ENCODE measurements at regions not wholly inside any gene's neighbourhood (a gene's known extent, or its start where the extent isn't known, plus 50 kb on each side); places are given as distances from the start of the nearest gene placed in this dataset.
"Not testable (repeated sequence)": the region's sequence is repeated elsewhere in the genome, so short reads cannot be mapped to it uniquely, and the experiment has no call there.

GRCh38 chr2:11877764-11878163 is 131.3 kb downstream of the LPIN1 start:
- DNase-seq, result no peak

GRCh38 chr2:11885253-11885652 is 138.8 kb downstream of the LPIN1 start:
- DNase-seq, result not testable (repeated sequence)

GRCh38 chr2:11886899-11887298 is 140.5 kb downstream of the LPIN1 start:
- DNase-seq, result not testable (repeated sequence)

GRCh38 chr2:11889101-11889850 is 142.8 kb downstream of the LPIN1 start:
- no peak for DNase-seq

GRCh38 chr2:11889854-11890253 is 143.4 kb downstream of the LPIN1 start:
- no peak for DNase-seq

GRCh38 chr2:11891028-11891427 is 144.6 kb downstream of the LPIN1 start:
- no peak for DNase-seq

- DNase-seq, result no peak
Measured at GRCh38 chr2:11891671-11892440, 145.4 kb downstream of the LPIN1 start.

- no peak for DNase-seq
Measured at GRCh38 chr2:11896386-11896785, 150.0 kb downstream of the LPIN1 start.

GRCh38 chr2:11898576-11898975 is 152.1 kb downstream of the LPIN1 start:
- DNase-seq, result no peak

GRCh38 chr2:11899264-11899818 is 152.9 kb downstream of the LPIN1 start:
- no peak for DNase-seq

GRCh38 chr2:11900891-11901290 is 154.5 kb downstream of the LPIN1 start:
- not testable (repeated sequence) for DNase-seq

GRCh38 chr2:11901351-11902069 is 155.1 kb downstream of the LPIN1 start:
- no peak for DNase-seq

GRCh38 chr2:11903085-11903606 is 156.7 kb downstream of the LPIN1 start:
- no peak for DNase-seq

GRCh38 chr2:11904029-11904428 is 157.6 kb downstream of the LPIN1 start:
- DNase-seq, result no peak

- DNase-seq, result no peak
Measured at GRCh38 chr2:11904941-11905340, 158.5 kb downstream of the LPIN1 start.

- no peak for DNase-seq
Measured at GRCh38 chr2:11907190-11907589, 160.8 kb downstream of the LPIN1 start.

GRCh38 chr2:11910971-11911370 is 164.5 kb downstream of the LPIN1 start:
- no peak for DNase-seq

GRCh38 chr2:11912980-11913379 is 166.5 kb downstream of the LPIN1 start:
- no peak for DNase-seq

- DNase-seq, result no peak
Measured at GRCh38 chr2:11914455-11914854, 168.0 kb downstream of the LPIN1 start.

GRCh38 chr2:11915650-11916049 is 169.2 kb downstream of the LPIN1 start:
- no peak for DNase-seq

- DNase-seq, result no peak
Measured at GRCh38 chr2:11919953-11920352, 173.5 kb downstream of the LPIN1 start.

GRCh38 chr2:11920993-11921583 is 174.7 kb downstream of the LPIN1 start:
- no peak for DNase-seq

- no peak for DNase-seq
Measured at GRCh38 chr2:11922294-11922693, 175.9 kb downstream of the LPIN1 start.

Data from activated CD4-positive, alpha-beta T cell treated with anti-CD3 and anti-CD28 coated beads for 48 hours (primary cell).